ENCODE measurements at regions not wholly inside any gene's neighbourhood (a gene's known extent, or its start where the extent isn't known, plus 50 kb on each side); places are given as distances from the start of the nearest gene placed in this dataset.

- TF ChIP-seq CTCF (IDR thresholded peaks at IDR 0.05), result no peak
- no peak for TF ChIP-seq POLR2A (IDR thresholded peaks at IDR 0.05)
These were observed 189.0 kb upstream of the COPS8 start for GRCh38 chr2:236896688-236897087.
